ENCODE measurements at regions not wholly inside any gene's neighbourhood (a gene's known extent, or its start where the extent isn't known, plus 50 kb on each side); places are given as distances from the start of the nearest gene placed in this dataset.

DNA sequence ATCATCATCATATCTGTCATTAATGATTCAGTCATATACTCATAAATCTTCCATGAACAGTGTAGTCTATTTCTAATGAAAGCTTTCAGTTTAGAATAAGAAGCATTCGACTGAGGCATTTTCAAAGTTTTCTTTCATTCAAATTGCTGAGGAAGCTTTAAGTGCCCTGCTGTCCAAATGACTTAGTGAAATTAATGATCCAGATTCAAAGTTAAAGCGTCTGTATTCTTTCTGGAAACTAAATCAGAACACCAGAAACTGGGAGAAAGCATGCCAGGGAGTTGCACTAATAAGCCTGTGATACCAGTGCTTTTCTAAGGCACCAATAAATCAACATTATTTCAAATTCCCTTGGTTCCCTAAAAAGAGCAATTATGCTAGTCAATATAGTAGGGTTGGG is 367.8 kb upstream of the ANO5 start:
- H3K4me1 ChIP-seq (replicated peaks), result no peaks in the 10 kb centered on the region
- no peaks in the 10 kb centered on the region for H3K27me3 ChIP-seq (replicated peaks; ENCODE audit: insufficient read depth)
- H3K27ac ChIP-seq, result no peak overlapping the region
- WGBS, result 75% methylated on average over 2 of the region's 2 CpGs
- intact Hi-C loops (cut with DNase I), result no loop called here
- no peak for DNase-seq (ENCODE audit: low spot score)
- no peaks in the 10 kb centered on the region for H3K9me3 ChIP-seq
- TF ChIP-seq POLR2AphosphoS5 (IDR thresholded peaks at IDR 0.05) (no peak), POLR2A (IDR thresholded peaks at IDR 0.05) (no peak)
- TF ChIP-seq, protein P1, sequence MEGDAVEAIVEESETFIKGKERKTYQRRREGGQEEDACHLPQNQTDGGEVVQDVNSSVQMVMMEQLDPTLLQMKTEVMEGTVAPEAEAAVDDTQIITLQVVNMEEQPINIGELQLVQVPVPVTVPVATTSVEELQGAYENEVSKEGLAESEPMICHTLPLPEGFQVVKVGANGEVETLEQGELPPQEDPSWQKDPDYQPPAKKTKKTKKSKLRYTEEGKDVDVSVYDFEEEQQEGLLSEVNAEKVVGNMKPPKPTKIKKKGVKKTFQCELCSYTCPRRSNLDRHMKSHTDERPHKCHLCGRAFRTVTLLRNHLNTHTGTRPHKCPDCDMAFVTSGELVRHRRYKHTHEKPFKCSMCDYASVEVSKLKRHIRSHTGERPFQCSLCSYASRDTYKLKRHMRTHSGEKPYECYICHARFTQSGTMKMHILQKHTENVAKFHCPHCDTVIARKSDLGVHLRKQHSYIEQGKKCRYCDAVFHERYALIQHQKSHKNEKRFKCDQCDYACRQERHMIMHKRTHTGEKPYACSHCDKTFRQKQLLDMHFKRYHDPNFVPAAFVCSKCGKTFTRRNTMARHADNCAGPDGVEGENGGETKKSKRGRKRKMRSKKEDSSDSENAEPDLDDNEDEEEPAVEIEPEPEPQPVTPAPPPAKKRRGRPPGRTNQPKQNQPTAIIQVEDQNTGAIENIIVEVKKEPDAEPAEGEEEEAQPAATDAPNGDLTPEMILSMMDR (IDR thresholded peaks at IDR 0.05), result no peak
- H3K4me3 ChIP-seq, result no peak overlapping the region
- H3K36me3 ChIP-seq, result no peaks in the 10 kb centered on the region

DNA sequence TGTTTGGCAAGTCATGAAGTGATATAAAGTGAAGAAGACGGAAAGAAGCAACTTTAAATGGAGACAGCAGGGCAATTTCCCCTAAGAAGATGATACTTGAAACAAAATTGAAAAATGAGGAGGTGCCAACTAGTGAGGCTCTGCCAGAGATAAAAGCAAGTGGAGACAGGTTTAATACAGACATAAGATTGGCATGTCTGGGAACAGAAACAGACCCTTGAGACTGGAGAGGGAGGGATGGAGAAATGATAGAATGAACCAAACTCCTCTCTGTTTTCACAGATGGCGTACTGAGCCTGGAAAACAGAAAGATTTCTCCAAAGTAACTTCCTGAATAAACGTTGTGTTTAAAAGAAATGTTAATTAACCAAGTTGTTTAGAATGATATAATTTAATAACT is 354.5 kb upstream of the ANO5 start:
- WGBS, result 68% methylated on average over 3 of the region's 3 CpGs
- no peaks in the 10 kb centered on the region for H3K9me3 ChIP-seq
- intact Hi-C loops (cut with DNase I), result no loop called here
- TF ChIP-seq POLR2AphosphoS5 (IDR thresholded peaks at IDR 0.05) (no peak), POLR2A (IDR thresholded peaks at IDR 0.05) (no peak)
- TF ChIP-seq, protein P1 (IDR thresholded peaks at IDR 0.05), result no peak
- no peaks in the 10 kb centered on the region for H3K4me1 ChIP-seq (replicated peaks)
- H3K27me3 ChIP-seq (replicated peaks; ENCODE audit: insufficient read depth), result no peaks in the 10 kb centered on the region
- no peak overlapping the region for H3K27ac ChIP-seq
- no peak overlapping the region for H3K4me3 ChIP-seq
- DNase-seq (ENCODE audit: low spot score), result no peak
- no peaks in the 10 kb centered on the region for H3K36me3 ChIP-seq

DNA sequence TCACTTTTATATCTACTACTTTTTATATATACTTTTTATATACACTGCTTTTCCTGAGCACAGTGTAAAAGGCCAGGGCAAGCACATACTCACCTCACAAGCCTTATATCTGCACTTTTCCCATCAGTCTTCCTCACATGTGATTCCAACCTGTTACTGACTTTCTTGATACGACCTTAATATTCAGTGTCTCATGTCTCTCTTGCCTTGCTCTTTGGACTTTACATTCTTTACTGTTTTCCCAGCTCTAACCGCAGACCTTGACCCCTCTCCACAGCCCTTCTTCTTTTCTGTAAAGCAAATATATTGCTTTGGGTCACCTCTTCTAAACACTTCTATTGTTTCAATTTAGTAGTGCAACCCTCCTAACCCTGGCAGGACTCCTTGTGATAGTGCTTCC is 353.1 kb upstream of the ANO5 start:
- TF ChIP-seq POLR2A (IDR thresholded peaks at IDR 0.05) (no peak), POLR2AphosphoS5 (IDR thresholded peaks at IDR 0.05) (no peak)
- TF ChIP-seq, protein P1 (IDR thresholded peaks at IDR 0.05), result no peak
- DNase-seq (ENCODE audit: low spot score), result no peak
- no peak overlapping the region for H3K27ac ChIP-seq
- no peaks in the 10 kb centered on the region for H3K36me3 ChIP-seq
- no peaks in the 10 kb centered on the region for H3K9me3 ChIP-seq
- no peaks in the 10 kb centered on the region for H3K27me3 ChIP-seq (replicated peaks; ENCODE audit: insufficient read depth)
- 75% methylated on average over 2 of the region's 2 CpGs for WGBS
- H3K4me1 ChIP-seq (replicated peaks), result no peaks in the 10 kb centered on the region
- intact Hi-C loops (cut with DNase I), result no loop called here
- H3K4me3 ChIP-seq, result no peak overlapping the region

DNA sequence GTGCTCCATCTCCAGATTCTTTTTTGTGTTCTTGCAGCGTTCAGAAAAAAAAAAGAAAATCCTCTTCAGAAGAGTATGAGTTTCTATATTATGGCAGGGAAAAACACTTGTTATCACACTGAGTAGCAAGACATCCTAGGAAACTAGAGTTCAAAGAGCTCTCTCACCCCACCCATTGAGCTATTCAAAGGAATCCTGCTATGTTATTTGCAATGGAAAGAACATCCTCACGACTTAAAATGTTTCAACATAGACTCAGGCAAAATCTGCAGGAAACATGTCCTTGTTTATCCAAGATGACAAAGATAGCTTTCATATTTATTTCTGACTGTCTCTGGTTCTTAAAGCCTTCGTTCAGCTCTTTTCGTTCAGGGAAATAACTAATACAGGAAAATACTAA is 331.6 kb upstream of the ANO5 start:
- Histone ChIP-seq H3K27me3 (replicated peaks; ENCODE audit: insufficient read depth) (no peaks in the 10 kb centered on the region), H3K4me1 (replicated peaks) (no peaks in the 10 kb centered on the region), H3K4me3 (no peak overlapping the region), H3K36me3 (no peaks in the 10 kb centered on the region), H3K9me3 (no peaks in the 10 kb centered on the region), H3K27ac (no peak overlapping the region)
- intact Hi-C loops (cut with DNase I), result no loop called here
- DNase-seq (ENCODE audit: low spot score), result no peak
- 8% methylated on average over 4 of the region's 4 CpGs for WGBS
- TF ChIP-seq POLR2A (IDR thresholded peaks at IDR 0.05) (no peak), POLR2AphosphoS5 (IDR thresholded peaks at IDR 0.05) (no peak)
- TF ChIP-seq, protein P1 (IDR thresholded peaks at IDR 0.05), result no peak

DNA sequence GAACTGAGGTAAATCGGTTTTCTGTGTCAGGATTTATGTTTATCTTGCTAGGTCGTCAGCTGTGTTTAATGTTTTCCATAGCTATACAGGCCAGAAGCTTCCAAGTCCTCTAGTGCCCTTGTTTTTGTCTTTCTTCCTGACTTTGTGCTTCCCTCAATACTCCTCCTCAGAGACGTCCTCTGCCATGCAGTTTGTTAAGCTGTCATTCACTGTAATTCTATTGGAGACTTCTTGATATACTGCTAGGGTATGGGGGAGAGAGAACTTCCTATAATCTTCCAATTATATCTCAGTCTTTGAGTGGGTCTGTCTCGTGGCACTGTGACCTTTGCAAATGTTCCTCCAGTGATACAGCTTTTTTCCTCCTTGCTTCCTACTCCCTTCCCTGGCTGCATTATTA is 327.3 kb upstream of the ANO5 start:
- intact Hi-C loops (cut with DNase I), result no loop called here
- Histone ChIP-seq H3K36me3 (no peaks in the 10 kb centered on the region), H3K4me1 (replicated peaks) (no peaks in the 10 kb centered on the region), H3K27me3 (replicated peaks; ENCODE audit: insufficient read depth) (no peaks in the 10 kb centered on the region), H3K9me3 (no peaks in the 10 kb centered on the region), H3K27ac (no peak overlapping the region), H3K4me3 (no peak overlapping the region)
- DNase-seq (ENCODE audit: low spot score), result no peak
- no peak for TF ChIP-seq POLR2A (IDR thresholded peaks at IDR 0.05)
- TF ChIP-seq, protein P1 (IDR thresholded peaks at IDR 0.05), result no peak
- TF ChIP-seq POLR2AphosphoS5 (IDR thresholded peaks at IDR 0.05), result no peak
- WGBS, result 19% methylated on average over 4 of the region's 4 CpGs
